ENCODE measurements at regions not wholly inside any gene's neighbourhood (a gene's known extent, or its start where the extent isn't known, plus 50 kb on each side); places are given as distances from the start of the nearest gene placed in this dataset.

DNA sequence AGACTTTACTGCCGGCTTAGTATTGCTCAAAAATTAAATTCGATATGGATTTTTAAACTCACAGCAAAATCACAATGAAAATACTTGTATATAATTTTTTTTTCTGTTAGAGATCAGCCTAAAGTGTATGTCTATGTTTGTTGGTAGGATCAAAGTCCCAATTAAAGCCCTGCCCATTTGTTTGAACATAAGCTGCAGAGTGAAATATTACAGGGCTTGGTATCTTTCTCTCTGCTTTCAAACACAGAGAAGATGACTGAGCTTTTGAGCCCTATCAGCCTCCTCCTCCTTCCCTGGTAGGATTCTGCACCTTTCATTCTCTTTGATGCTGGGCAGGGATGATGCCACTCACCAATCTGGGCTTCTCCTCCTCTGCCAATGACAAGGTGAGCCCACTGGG lies 345.4 kb downstream of the PPP1R2C start:
- DNase-seq: no peak

DNA sequence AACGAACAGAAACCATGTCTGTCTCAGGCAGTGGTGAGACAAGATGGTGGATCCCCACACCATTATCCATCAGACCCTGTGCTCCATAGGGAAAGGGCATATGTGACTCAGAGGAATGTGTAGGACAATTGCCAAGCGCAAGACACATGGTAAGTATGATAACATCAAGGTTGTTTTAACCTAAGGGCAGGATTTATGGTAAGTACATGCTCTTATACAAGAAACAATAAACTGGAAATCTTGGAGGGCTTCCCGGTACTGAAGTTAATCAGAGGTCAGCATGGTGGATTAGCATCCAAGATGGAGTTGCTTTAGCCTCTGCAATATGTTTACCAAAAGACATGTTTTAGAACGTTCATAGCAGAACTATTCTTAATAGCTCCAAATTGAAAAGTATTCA lies 355.0 kb downstream of the PPP1R2C start:
- DNase-seq: no peak

DNA sequence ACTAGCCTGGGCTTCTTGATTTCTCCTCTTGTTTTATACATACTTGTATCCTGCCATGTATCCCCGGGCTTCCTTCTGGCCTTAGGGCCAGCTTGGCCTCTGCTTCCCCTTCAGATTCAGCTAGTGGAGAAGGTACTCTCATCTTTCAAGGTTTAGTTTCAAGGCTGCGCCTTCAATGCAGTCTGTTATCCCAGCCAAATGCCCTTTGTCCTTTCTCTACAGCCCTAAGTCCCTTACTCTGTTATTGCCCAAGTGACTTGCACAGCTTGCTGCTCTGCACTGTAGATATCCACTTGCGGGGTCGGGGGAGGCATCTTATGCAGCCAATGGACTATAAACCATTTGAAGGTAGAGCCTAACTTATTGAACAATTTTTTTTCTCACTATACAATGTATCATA lies 357.5 kb downstream of the PPP1R2C start:
- no peak for DNase-seq

DNA sequence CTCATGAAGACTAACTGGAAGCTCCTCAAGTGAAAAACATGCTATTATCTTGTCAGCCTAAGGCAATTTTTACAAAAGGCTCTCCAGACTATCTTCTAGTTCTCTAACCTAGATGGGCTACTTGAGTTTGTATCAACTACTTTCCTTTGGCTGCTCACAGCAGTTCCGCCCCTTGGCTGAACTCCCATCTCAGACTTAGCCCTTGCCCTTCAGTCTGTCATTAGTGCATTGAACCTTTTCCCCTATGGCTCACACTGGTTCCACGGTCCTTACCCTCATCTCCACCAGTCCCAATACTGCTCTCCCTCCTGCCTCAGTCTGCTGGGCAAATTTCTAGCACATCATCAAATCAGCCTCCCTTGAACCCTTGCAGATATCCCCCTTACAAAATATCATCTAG lies 362.3 kb downstream of the PPP1R2C start:
- no peak for DNase-seq

DNA sequence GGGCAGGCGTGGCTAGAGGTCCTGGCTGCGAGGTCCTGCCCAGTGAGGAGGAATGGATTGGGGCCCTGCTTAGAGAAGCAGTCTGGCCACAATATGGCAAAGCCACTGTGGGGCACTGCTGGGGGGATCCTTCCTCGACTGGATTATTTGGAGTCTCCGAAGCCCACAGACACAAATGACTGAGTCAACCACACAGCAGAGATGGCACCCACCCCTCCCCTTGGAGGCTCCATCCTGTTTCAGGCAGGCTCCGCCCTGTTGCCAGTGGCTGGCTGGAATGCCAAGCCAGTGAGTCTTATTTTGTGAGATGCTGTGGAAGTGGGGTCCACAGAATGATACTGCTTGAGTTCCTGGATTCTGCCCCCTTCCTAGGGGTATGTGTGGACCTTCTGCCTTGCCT lies 363.9 kb downstream of the PPP1R2C start:
- DNase-seq: no peak

DNA sequence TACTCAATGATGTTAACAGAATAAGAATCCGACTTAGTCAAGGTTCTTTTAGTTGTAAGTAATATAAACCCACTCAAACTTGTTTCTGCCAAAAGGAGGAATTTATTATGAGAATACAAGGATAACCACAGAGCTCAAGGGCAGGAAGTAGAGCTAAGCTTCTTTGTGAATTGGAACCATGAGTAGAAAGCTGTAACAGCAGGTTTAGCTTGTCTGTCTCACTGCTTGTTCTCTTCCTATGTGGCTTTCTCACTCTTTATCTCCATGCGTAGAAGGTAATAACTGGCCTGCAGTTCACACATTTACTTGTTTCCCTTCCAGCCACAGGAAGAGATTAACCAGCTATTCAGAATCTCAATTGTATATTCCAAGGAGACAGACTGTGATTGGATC lies 378.3 kb downstream of the PPP1R2C start:
- DNase-seq: no peak

DNA sequence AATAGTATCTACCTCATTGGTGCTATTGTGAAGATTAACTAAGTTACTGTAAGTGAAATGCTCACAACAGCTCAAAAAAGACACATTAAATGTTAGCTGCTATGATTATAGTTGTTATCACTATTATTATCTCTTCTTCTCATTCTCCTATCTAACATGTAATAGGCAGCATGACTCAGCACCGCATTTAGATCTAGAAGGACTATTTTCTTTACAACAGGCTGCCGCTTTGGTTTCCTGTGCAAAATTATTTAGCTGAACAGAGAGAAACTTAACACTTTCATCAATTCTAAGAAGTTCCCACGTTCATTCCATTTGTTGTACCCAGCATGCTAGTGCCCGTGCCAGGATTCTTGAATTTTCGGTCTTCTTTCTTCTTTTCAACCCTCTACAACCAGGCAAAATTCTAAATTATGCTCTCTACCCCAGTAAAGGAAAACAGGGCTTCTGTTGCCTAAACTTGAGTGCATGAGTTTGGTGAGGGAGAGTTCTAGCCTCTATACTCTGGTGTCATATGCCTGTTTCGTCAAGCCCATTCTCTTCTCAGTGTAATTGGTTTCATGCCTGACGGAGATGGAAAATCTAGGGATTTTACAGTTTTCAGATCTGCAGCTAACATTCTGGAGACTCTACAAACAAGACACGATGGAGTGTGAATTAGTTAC lies 378.9 kb downstream of the PPP1R2C start:
- no peak for DNase-seq

DNA sequence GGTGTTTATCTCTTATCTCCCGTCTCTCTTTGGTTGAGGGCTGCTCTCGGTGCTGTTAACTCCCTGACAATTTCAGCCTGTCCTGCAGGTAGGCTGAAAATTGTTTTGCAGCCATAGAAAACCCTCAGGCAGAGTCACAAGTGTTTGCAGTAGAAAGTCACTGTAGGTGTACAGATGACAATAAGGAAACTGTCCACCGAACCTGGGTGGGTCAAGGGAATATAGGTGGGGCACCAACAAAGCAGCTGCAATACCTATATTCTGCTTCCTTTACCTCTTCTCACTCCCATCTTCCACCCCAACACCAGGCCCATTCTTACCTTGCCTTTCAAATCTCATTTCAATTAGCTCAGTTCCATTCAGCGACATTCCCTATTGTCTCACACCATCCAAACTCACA lies 381.8 kb downstream of the PPP1R2C start:
- no peak for DNase-seq

DNA sequence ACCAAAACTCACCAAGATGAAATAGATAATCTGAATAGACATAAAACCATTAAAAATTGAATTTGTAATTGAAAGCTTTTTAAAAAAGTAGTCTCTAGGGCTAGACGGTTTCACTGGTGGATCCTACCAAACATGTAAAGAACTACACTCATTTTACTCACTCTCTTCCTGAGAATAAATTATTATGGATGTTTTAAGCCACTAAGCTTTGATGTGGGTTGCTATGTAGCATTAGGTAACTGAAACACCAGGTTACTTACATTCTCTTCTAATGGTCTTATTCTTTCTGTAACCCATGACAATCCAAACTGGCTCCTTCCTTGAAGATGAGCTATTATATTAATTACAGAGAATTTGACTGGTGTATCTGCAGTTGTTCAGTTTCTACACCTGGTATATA lies 385.1 kb downstream of the PPP1R2C start:
- no peak for DNase-seq

DNA sequence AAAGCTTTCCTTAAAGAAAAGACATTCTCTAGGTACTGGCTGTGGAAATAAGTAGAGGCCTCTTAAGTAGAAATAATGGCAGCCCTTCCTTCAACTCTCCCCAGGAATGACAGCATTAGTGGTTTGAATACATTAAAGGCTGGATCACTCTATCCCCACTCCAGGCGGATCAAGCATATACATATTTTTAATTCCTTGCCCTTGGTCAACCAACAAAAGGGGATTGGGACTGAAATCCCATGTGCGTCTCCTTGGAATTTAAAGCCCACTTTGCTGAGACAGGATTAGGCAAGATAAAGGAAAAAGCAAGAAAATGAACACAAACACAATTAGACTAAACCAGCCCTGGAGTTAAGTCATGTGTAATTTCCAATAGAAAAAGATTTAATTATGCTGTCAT lies 391.3 kb downstream of the PPP1R2C start:
- DNase-seq: no peak

DNA sequence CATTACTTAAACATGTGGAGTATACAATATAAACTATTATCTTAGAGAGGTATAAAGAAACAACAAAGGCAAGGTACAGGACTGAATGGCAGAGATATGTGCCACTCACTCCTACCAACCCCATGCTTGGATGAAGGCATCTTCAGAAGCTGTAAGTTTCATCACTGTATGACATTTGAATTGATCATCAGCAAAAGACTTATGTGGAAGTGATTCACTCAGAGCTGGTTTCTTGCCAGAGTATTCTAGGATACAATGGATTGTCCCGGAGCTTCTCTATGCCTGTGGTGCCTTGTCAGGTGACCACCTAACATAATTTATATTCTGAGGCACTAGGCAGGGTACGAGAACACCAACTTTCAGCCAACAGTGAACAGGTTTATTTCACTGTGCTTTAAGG lies 392.2 kb downstream of the PPP1R2C start:
- no peak for DNase-seq

DNA sequence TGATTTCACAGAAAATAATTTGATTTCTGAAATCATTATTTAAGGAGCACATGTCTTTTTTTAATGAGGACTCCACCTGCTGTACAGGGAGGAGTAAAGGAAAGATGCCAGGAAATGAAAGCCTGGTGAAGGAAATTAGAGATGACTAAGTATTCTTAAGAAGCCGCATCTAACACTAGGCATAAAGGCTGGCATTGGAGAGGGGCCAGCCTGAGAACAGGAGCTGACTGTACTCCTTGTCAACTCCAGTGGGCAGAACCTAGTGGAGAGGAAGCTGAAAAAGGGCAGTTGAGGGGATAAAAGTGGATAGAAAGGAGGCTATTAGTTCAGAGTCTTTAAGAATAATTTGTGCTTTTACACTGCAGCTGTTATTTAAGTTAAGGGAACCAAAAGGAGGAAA lies 393.0 kb downstream of the PPP1R2C start:
- DNase-seq: no peak

DNA sequence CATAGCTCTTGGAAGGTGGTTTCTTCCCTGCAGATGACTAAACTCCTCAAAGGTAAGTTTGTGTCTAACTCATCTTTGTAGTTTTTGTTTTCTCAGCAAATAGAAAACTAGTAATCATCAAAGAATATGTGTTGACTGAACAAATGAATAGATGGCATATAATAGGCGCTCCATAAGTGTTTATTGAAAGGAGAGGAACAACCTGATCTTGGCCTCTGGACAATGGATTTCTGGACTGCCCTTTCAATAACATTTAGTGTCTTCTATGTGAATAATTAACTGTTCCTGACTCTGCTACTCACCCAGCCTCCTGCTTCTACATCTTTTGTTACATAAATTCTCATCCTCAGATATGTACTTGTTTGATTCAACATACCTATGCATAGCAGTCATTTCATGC lies 399.1 kb downstream of the PPP1R2C start:
- DNase-seq: no peak

DNA sequence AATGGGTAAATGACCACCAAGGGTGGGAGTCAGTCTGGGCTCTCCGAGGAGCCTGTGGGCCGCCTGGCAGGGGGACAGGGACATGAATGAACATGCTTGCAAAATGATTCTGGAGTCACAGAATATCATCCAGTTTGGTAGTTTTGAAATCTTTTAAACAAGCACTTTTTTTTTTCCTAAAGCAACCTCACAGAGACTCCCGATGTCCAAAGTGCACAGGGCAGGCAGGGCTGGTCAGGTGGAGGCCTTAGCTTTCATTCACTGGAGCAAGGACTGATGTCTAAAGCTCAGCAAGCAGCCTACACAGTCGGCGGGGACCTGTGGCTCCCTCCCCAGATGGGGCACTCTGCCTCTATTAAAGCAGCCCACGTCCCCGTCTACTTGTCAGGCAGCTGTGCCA lies 402.9 kb downstream of the PPP1R2C start:
- no peak for DNase-seq

DNA sequence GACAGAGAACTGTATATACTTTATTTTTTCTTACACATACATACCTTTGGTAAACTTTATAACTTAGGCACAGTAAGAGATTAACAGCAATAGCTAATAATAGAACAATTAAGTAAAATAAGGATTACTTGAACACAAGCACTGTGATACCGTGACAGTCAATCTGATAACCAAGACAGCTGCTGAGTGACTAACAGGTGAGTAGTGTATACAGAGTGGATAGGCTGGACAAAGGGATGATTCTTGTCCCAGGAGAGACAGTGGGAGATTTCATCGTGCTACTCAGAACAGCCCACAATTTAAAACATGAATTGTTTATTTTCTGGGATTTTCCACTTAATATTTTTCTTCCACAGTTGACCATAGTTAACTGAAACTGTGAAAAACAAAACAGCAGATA lies 411.8 kb downstream of the PPP1R2C start:
- DNase-seq: no peak

DNA sequence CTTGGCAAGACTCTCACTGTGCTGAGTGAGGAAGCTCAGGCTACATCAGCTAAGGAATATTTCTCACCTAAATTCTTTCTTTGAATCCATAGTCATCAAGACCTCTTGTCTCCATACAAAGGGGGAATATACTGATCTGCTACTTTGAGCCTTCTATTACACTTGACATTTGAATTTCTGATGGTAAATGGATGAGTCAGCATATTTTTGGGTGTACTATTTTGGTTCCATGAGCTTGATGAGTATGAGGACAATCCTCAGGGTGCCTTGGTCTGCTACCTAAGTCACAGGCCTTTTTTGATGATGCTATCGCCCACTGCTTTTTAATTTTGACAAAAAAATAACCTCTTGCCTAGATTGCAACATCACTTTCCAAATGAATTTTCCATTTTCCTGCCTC lies 415.7 kb downstream of the PPP1R2C start:
- no peak for DNase-seq

DNA sequence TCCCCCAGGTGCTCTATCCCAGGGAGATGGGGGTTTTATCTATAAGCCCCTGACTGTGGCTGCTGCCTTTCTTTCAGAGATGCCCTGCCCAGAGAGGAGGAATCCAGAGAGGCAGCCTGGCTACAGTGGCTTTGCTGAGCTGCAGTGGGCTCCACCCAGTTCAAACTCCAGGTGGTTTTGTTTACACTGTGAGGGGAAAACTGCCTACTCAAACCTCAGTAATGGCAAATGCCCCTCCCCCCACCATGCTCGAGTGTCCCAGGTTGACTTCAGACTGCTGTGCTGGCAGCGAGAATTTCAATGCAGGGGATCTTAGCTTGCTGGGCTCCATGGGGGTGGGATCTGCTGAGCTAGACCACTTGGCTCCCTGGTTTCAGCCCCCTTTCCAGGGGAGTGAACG lies 419.6 kb upstream of the CASK start:
- DNase-seq: peak; percentile 9
